Type B pancreatic cell (in vitro differentiated cells): ENCODE measurements at regions not wholly inside any gene's neighbourhood (a gene's known extent, or its start where the extent isn't known, plus 50 kb on each side); places are given as distances from the start of the nearest gene placed in this dataset.
A peak's percentile ranks its signal among the peaks of the same experiment; 100 is the strongest.

Source experiments
- DNase-seq: peaks from one replicate; pipeline ENCODE4 v3.0.0; 2021; ENCODE audit warnings: mixed read lengths; ENCODE audit not compliant: unreplicated experiment; ENCODE audit errors: extremely low spot score
- H3K27ac Mint-ChIP-seq: 2 replicates; pipeline ENCODE4 v1.8.0; 2021; ENCODE audit warnings: mild to moderate bottlenecking, mixed read lengths
- H3K27me3 Mint-ChIP-seq: 2 replicates; pipeline ENCODE4 v1.8.0; 2021; ENCODE audit warnings: mixed read lengths
- H3K36me3 Mint-ChIP-seq: 2 replicates; pipeline ENCODE4 v1.8.0; 2021; ENCODE audit warnings: mixed read lengths
- H3K4me1 Mint-ChIP-seq: one replicate; pipeline ENCODE4 v1.8.0; 2021; ENCODE audit warnings: mixed read lengths; ENCODE audit not compliant: unreplicated experiment
- H3K4me3 Mint-ChIP-seq: 2 replicates; pipeline ENCODE4 v1.8.0; 2021; ENCODE audit warnings: mild to moderate bottlenecking, mixed read lengths
- H3K9me3 Mint-ChIP-seq: 2 replicates; pipeline ENCODE4 v1.8.0; 2021; ENCODE audit warnings: mixed read lengths
- CTCF ChIP-seq: fragments of 200-600 bp; sonication (generic); conservative IDR thresholded peaks from 2 replicates; pipeline ENCODE4 v1.5.0; 2021; ENCODE audit warnings: antibody characterized with exemption, mild to moderate bottlenecking

- no peaks in the 10 kb centered on the region for H3K9me3 Mint-ChIP-seq
- no peaks in the 10 kb centered on the region for H3K36me3 Mint-ChIP-seq
- no peak for DNase-seq
- H3K4me1 Mint-ChIP-seq = peaks cover 38% of the 10 kb centered on the region
- no peak overlapping the region for H3K27ac Mint-ChIP-seq
- TF ChIP-seq CTCF = no peak
- H3K4me3 Mint-ChIP-seq = peak overlapping the region; percentile 8
- peaks cover 23% of the 10 kb centered on the region for H3K27me3 Mint-ChIP-seq
Measured at GRCh38 chr22:27641049-27641795, 160.3 kb downstream of the MN1 start.

DNA sequence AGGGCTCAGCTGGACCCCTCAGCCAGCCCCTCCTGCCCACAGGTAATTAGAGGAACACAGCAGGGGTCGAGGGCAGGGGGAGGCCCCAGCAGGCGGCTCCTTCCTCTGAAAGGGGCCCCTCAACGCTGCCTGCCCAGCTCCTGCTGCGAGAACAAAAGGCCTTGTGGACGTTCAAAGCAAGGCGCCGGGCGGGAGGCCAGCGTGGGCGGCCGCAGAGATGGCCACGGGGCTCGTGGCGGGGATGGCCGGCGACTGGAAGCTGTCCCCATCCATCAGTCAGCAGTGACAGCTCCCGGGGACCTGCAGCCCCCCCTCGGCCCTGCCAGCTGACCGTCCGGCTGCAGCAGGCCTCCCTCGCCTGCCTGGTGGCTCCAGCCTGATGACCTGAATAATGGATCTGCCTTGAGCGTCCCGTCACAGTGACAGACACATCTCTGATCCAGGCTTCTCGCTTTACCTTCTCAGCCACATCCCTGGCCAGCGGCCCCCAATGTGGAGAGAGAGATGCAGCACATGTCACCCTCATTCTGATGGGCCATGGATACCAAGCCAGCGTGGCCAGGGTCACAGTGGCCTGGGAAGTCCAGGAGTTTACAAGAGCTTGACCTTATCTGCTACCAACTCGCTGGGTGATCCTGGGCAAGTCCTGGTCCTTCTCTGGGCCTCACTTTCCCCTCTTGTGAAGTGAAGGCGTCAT lies 159.3 kb downstream of the MN1 start:
- H3K4me3 Mint-ChIP-seq = no peak overlapping the region

DNA sequence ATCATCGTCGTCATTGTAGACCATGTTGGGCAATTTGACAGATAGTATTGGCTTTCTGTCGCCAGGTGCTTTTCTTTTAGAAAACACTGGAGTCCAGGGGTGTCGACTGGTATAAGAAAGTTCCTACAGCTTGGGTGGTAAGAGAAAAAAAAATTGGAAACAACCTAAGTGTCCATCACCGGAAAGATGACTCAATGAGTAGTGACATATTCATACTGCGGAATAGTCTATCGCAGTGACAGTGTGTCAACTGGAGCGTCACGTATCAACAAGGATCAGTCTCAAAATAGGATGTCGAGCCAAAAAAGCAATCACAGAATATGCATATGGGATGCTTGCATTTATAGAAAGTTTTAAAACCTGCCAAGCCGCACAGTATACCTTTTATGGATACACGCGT lies 157.6 kb downstream of the MN1 start:
- Mint-ChIP-seq H3K4me1 (peaks cover 41% of the 10 kb centered on the region), H3K9me3 (no peaks in the 10 kb centered on the region), H3K27me3 (peaks cover 28% of the 10 kb centered on the region), H3K4me3 (no peak overlapping the region), H3K27ac (no peak overlapping the region), H3K36me3 (no peaks in the 10 kb centered on the region)
- no peak for TF ChIP-seq CTCF
- DNase-seq = no peak

More for the DNA sequence above, 159.3 kb downstream of the MN1 start:
- DNase-seq = no peak
- Mint-ChIP-seq H3K27ac (no peak overlapping the region), H3K9me3 (no peaks in the 10 kb centered on the region), H3K27me3 (peaks cover 16% of the 10 kb centered on the region), H3K4me1 (peaks cover 34% of the 10 kb centered on the region), H3K36me3 (no peaks in the 10 kb centered on the region)
- TF ChIP-seq CTCF = no peak

DNA sequence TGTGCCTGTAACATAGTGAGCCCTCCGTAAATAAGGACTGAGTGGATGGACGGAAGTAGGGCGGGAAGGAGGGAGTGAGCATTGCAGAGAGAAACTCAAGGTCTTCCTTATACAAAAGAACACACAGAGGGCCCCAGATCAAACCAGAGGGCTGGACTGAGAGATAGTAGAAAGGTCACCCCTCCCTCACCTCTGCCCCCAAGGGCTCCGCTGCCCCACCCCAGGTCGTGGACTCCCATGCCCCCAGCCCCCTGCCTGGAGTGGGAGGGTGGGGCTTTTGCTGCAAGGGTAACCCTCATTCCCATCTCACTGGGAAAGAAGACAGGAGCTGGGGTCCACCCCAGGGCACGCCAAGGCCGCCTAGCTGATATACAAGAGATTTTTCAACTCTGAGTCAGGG lies 157.0 kb downstream of the MN1 start:
- H3K27ac Mint-ChIP-seq = no peak overlapping the region
- H3K27me3 Mint-ChIP-seq = peaks cover 34% of the 10 kb centered on the region
- no peak for DNase-seq
- no peaks in the 10 kb centered on the region for H3K36me3 Mint-ChIP-seq
- H3K9me3 Mint-ChIP-seq = no peaks in the 10 kb centered on the region
- peaks cover 35% of the 10 kb centered on the region for H3K4me1 Mint-ChIP-seq
- no peak for TF ChIP-seq CTCF
- no peak overlapping the region for H3K4me3 Mint-ChIP-seq

DNA sequence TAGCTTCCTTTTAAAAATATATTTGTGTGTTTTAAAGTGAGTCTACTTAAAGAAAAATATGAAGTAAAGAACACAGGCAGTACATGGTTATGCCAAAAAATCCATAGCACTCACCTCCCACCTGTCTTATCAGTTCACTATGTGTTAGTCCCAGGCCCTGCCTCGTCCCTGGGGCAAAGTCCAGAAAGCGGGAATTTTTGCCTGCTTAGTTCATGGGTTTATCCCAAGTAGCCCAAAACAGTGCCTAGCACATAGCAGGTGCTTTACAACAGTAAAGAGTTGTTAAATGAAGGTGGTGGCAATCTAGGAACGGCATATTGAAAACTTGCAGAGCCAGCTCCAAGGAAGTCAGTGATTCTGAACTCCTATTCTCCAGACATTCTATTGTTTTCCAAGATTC lies 154.0 kb downstream of the MN1 start:
- H3K4me3 Mint-ChIP-seq = no peak overlapping the region
- no peak overlapping the region for H3K27ac Mint-ChIP-seq
- H3K4me1 Mint-ChIP-seq = peaks cover 34% of the 10 kb centered on the region
- no peaks in the 10 kb centered on the region for H3K9me3 Mint-ChIP-seq
- H3K27me3 Mint-ChIP-seq = peaks cover 29% of the 10 kb centered on the region
- DNase-seq = no peak
- H3K36me3 Mint-ChIP-seq = no peaks in the 10 kb centered on the region
- TF ChIP-seq CTCF = no peak
